ENCODE measurements at regions not wholly inside any gene's neighbourhood (a gene's known extent, or its start where the extent isn't known, plus 50 kb on each side); places are given as distances from the start of the nearest gene placed in this dataset.

DNA sequence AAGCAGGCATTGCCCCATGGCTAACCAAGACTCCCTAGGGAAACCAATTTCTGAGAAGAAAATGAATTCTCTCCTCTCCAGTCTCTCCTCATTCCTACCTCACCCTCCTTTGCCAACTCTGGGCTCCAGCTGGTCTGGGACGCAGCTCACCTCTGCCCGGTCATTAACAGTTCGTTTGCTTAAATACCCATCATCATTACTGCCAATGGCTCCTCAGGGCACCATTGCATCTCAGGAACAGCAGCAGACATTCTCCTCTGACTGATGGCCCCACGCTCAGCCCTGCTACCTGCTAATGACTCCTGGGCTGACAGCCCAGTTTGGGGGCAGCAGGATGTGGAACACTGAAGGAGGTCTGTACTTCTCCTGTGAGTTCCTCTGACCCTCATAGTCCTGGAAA is 462.0 kb downstream of the INSC start:
- TF ChIP-seq, protein P1, sequence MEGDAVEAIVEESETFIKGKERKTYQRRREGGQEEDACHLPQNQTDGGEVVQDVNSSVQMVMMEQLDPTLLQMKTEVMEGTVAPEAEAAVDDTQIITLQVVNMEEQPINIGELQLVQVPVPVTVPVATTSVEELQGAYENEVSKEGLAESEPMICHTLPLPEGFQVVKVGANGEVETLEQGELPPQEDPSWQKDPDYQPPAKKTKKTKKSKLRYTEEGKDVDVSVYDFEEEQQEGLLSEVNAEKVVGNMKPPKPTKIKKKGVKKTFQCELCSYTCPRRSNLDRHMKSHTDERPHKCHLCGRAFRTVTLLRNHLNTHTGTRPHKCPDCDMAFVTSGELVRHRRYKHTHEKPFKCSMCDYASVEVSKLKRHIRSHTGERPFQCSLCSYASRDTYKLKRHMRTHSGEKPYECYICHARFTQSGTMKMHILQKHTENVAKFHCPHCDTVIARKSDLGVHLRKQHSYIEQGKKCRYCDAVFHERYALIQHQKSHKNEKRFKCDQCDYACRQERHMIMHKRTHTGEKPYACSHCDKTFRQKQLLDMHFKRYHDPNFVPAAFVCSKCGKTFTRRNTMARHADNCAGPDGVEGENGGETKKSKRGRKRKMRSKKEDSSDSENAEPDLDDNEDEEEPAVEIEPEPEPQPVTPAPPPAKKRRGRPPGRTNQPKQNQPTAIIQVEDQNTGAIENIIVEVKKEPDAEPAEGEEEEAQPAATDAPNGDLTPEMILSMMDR (conservative IDR thresholded peaks at IDR 0.05; ENCODE audit: low read depth in 2 of 2): no peak
- TF ChIP-seq EZH2 (IDR thresholded peaks at IDR 0.05; ENCODE audit: low read depth, unreplicated experiment): no peak
- TF ChIP-seq, protein P2, sequence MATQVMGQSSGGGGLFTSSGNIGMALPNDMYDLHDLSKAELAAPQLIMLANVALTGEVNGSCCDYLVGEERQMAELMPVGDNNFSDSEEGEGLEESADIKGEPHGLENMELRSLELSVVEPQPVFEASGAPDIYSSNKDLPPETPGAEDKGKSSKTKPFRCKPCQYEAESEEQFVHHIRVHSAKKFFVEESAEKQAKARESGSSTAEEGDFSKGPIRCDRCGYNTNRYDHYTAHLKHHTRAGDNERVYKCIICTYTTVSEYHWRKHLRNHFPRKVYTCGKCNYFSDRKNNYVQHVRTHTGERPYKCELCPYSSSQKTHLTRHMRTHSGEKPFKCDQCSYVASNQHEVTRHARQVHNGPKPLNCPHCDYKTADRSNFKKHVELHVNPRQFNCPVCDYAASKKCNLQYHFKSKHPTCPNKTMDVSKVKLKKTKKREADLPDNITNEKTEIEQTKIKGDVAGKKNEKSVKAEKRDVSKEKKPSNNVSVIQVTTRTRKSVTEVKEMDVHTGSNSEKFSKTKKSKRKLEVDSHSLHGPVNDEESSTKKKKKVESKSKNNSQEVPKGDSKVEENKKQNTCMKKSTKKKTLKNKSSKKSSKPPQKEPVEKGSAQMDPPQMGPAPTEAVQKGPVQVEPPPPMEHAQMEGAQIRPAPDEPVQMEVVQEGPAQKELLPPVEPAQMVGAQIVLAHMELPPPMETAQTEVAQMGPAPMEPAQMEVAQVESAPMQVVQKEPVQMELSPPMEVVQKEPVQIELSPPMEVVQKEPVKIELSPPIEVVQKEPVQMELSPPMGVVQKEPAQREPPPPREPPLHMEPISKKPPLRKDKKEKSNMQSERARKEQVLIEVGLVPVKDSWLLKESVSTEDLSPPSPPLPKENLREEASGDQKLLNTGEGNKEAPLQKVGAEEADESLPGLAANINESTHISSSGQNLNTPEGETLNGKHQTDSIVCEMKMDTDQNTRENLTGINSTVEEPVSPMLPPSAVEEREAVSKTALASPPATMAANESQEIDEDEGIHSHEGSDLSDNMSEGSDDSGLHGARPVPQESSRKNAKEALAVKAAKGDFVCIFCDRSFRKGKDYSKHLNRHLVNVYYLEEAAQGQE (IDR thresholded peaks at IDR 0.05; ENCODE audit: unreplicated experiment): no peak
- no peak for TF ChIP-seq POLR2AphosphoS5 (IDR thresholded peaks at IDR 0.05; ENCODE audit: low read depth)
- TF ChIP-seq CREB1 (CRISPR knock-in tag; IDR thresholded peaks at IDR 0.05; ENCODE audit: low read depth): no peak
- TF ChIP-seq JUNB (IDR thresholded peaks at IDR 0.05; ENCODE audit: unreplicated experiment): no peak
- TF ChIP-seq, protein P3, sequence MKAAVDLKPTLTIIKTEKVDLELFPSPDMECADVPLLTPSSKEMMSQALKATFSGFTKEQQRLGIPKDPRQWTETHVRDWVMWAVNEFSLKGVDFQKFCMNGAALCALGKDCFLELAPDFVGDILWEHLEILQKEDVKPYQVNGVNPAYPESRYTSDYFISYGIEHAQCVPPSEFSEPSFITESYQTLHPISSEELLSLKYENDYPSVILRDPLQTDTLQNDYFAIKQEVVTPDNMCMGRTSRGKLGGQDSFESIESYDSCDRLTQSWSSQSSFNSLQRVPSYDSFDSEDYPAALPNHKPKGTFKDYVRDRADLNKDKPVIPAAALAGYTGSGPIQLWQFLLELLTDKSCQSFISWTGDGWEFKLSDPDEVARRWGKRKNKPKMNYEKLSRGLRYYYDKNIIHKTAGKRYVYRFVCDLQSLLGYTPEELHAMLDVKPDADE (IDR thresholded peaks at IDR 0.05): no peak
- TF ChIP-seq EZH2phosphoT487 (IDR thresholded peaks at IDR 0.05; ENCODE audit: unreplicated experiment): no peak
- TF ChIP-seq ZNF114 (CRISPR knock-in tag; IDR thresholded peaks at IDR 0.05): no peak
- no peak for TF ChIP-seq ZNF331 (CRISPR knock-in tag; IDR thresholded peaks at IDR 0.05; ENCODE audit: low read depth)
- no peak for TF ChIP-seq STAT1 (IDR thresholded peaks at IDR 0.05; ENCODE audit: unreplicated experiment)
